HG03469 (cell line): ENCODE measurements at regions not wholly inside any gene's neighbourhood (a gene's known extent, or its start where the extent isn't known, plus 50 kb on each side); places are given as distances from the start of the nearest gene placed in this dataset.

Experiments used
- ATAC-seq: cut with Tn5 transposase; IDR thresholded peaks from one replicate; pipeline ENCODE4 v1.9.1; 2021; ENCODE audit warnings: mild to moderate bottlenecking, moderate library complexity, moderate number of reproducible peaks; ENCODE audit not compliant: unreplicated experiment

GRCh38 chr2:4673025-4673489, 969.7 kb downstream of the DCDC2C start:
- no peak for ATAC-seq

GRCh38 chr2:4674007-4674406, 970.6 kb downstream of the DCDC2C start:
- ATAC-seq: no peak

GRCh38 chr2:4675295-4675694, 971.9 kb downstream of the DCDC2C start:
- no peak for ATAC-seq

- ATAC-seq: no peak
These were observed 975.6 kb downstream of the DCDC2C start for GRCh38 chr2:4678927-4679326.

- ATAC-seq: no peak
These were observed 976.0 kb downstream of the DCDC2C start for GRCh38 chr2:4679391-4679790.

- no peak for ATAC-seq
These were observed 981.5 kb downstream of the DCDC2C start for GRCh38 chr2:4684921-4685320.

- no peak for ATAC-seq
These were observed 987.5 kb downstream of the DCDC2C start for GRCh38 chr2:4690913-4691312.

GRCh38 chr2:4693266-4693665, 989.9 kb downstream of the DCDC2C start:
- no peak for ATAC-seq

GRCh38 chr2:4695281-4695861, 992.0 kb downstream of the DCDC2C start:
- no peak for ATAC-seq

GRCh38 chr2:4715065-4715464, 977.1 kb upstream of the SOX11 start:
- no peak for ATAC-seq

- no peak for ATAC-seq
These were observed 973.4 kb upstream of the SOX11 start for GRCh38 chr2:4718777-4719176.

- ATAC-seq: no peak
These were observed 966.6 kb upstream of the SOX11 start for GRCh38 chr2:4725618-4726017.

- ATAC-seq: no peak
These were observed 959.6 kb upstream of the SOX11 start for GRCh38 chr2:4732560-4732959.

- no peak for ATAC-seq
These were observed 946.9 kb upstream of the SOX11 start for GRCh38 chr2:4745056-4745991.

GRCh38 chr2:4753721-4754120, 938.5 kb upstream of the SOX11 start:
- no peak for ATAC-seq

GRCh38 chr2:4762951-4763376, 929.2 kb upstream of the SOX11 start:
- ATAC-seq: no peak

- no peak for ATAC-seq
These were observed 926.2 kb upstream of the SOX11 start for GRCh38 chr2:4765787-4766530.

GRCh38 chr2:4775668-4776067, 916.5 kb upstream of the SOX11 start:
- ATAC-seq: no peak

GRCh38 chr2:4780679-4781078, 911.5 kb upstream of the SOX11 start:
- ATAC-seq: no peak

- ATAC-seq: no peak
These were observed 909.5 kb upstream of the SOX11 start for GRCh38 chr2:4782647-4783046.

- ATAC-seq: no peak
These were observed 900.7 kb upstream of the SOX11 start for GRCh38 chr2:4791488-4791887.
